Loucy (cell line): ENCODE measurements at regions not wholly inside any gene's neighbourhood (a gene's known extent, or its start where the extent isn't known, plus 50 kb on each side); places are given as distances from the start of the nearest gene placed in this dataset.

Experiments
- EZH2phosphoT487 ChIP-seq: fragments of 200-600 bp; IDR thresholded peaks from 2 replicates; pipeline ENCODE4 v1.6.1; 2018; ENCODE audit warnings: antibody characterized with exemption, mild to moderate bottlenecking, moderate library complexity, borderline replicate concordance
- TF ChIP-seq, protein P1 (sequence below): fragments of 200-600 bp; sonication (generic); conservative IDR thresholded peaks from 2 replicates; pipeline ENCODE4 v1.5.1; 2014; ENCODE audit warnings: mild to moderate bottlenecking, antibody characterized with exemption, low read length

DNA sequence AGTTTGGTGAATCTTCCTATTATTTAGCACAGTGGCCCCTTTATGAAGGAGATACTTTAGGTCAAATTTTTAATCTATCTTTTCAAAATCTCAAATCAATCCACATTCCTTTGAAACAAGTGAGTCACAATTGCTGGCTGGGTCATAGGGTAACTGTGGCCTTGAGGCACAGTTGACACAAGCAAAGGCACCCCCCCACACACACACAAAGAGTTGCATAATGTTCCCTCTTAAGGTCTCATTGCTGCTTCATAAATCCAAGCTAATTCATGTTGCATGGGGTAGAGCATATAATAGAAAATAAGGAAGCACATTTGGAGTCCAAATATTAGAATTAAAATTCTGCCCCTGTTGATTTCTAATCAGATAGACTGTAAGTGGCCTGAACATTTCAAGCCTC, 171.5 kb downstream of the DLEU7 start:
- TF ChIP-seq, protein P1, sequence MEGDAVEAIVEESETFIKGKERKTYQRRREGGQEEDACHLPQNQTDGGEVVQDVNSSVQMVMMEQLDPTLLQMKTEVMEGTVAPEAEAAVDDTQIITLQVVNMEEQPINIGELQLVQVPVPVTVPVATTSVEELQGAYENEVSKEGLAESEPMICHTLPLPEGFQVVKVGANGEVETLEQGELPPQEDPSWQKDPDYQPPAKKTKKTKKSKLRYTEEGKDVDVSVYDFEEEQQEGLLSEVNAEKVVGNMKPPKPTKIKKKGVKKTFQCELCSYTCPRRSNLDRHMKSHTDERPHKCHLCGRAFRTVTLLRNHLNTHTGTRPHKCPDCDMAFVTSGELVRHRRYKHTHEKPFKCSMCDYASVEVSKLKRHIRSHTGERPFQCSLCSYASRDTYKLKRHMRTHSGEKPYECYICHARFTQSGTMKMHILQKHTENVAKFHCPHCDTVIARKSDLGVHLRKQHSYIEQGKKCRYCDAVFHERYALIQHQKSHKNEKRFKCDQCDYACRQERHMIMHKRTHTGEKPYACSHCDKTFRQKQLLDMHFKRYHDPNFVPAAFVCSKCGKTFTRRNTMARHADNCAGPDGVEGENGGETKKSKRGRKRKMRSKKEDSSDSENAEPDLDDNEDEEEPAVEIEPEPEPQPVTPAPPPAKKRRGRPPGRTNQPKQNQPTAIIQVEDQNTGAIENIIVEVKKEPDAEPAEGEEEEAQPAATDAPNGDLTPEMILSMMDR, result no peak
- TF ChIP-seq EZH2phosphoT487, result no peak
